ENCODE measurements at regions not wholly inside any gene's neighbourhood (a gene's known extent, or its start where the extent isn't known, plus 50 kb on each side); places are given as distances from the start of the nearest gene placed in this dataset.

DNA sequence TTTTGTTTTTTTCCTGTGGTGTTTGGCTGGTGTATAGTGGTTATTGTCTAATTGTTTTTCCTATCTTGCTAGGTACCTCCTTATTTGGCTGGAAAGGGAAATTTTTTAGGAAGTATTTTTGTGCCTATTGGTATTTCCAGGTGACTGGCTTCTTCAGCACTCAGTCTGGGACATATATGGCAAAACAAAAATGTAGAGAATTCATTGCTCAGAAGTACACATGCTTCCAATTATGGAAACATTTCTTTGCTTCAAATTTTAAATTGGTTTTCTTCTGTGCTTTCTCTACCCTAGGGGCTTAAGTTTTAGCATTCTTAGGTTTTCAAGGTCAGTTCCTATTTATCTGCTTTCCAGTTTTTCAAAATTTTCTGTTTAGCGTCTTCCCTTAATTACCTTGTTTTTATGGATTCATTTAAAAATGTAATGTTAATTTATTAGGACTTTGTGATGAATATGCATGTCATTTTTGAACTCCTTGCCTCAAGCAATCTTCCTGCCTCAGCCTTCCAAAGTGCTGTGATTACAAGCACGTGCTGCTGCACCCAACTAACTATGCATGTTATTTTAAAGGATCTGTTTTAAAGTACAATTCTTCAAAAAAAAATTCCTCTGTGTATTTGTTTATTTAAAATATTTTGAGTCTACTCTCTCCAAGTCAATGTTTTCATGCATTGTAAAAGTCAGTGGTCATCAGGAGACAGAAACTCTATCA lies 231.9 kb upstream of the DPPA4 start:
- H3K4me3 ChIP-seq (ENCODE audit: control insufficient read depth, low read depth, low read length), result no peak overlapping the region
- no peak for DNase-seq (ENCODE audit: low read depth)
- no peak for TF ChIP-seq CTCF (IDR thresholded peaks at IDR 0.05; ENCODE audit: control insufficient read depth, insufficient read depth, low read depth, low read length, missing control alignments)

- H3K4me3 ChIP-seq (ENCODE audit: control insufficient read depth, low read depth, low read length), result no peak overlapping the region
- no peak for DNase-seq (ENCODE audit: low read depth)
- TF ChIP-seq CTCF (IDR thresholded peaks at IDR 0.05; ENCODE audit: control insufficient read depth, insufficient read depth, low read depth, low read length, missing control alignments), result no peak
Observed at GRCh38 chr3:109570408-109570807, 233.1 kb upstream of the DPPA4 start.

- no peak overlapping the region for H3K4me3 ChIP-seq (ENCODE audit: control insufficient read depth, low read depth, low read length)
- no peak for DNase-seq (ENCODE audit: low read depth)
- TF ChIP-seq CTCF (IDR thresholded peaks at IDR 0.05; ENCODE audit: control insufficient read depth, insufficient read depth, low read depth, low read length, missing control alignments), result no peak
Observed at GRCh38 chr3:109572301-109572700, 235.0 kb upstream of the DPPA4 start.

GRCh38 chr3:109596991-109597390 lies 259.6 kb upstream of the DPPA4 start:
- DNase-seq (ENCODE audit: low read depth), result no peak
- no peak overlapping the region for H3K4me3 ChIP-seq (ENCODE audit: control insufficient read depth, low read depth, low read length)
- TF ChIP-seq CTCF (IDR thresholded peaks at IDR 0.05; ENCODE audit: control insufficient read depth, insufficient read depth, low read depth, low read length, missing control alignments), result no peak

DNA sequence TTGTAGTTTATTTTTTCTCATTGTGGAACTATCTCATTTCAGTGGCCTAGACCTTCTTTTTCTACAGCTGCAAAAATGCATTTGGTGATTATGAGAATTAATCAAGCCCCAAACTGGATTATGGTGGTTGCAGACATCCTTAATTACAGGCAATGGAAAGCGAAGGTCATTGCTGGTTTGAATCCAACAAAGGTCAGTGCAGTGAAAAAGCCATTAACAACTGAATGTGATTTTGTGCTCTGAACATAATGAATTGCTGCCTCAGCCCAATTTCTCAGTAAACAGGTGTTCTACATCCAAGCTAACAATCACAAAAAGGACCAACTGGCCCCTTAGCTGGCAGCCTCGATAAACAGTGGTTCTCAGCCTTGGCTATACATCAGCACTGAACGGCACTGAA lies 260.1 kb upstream of the DPPA4 start:
- no peak overlapping the region for H3K4me3 ChIP-seq (ENCODE audit: control insufficient read depth, low read depth, low read length)
- TF ChIP-seq CTCF (IDR thresholded peaks at IDR 0.05; ENCODE audit: control insufficient read depth, insufficient read depth, low read depth, low read length, missing control alignments), result no peak
- no peak for DNase-seq (ENCODE audit: low read depth)

DNA sequence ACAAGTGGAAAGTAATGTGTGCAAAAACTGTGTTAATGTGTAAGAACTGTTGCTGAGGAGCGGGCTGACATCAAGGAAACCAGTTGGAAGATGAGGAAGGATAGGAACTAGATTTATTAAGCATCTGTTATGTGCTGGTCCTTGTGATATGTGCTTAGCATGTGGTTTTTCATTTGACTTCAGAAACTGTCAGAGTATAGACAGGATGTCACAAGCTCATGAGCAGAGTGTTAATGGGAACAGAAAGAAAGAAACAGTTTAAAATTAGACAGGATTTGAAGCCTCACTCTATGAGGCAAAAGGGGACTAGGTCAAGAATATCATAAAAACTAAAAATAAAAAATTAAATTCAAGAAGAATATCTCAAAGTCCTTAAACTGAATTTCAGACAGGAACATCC lies 270.6 kb upstream of the DPPA4 start:
- DNase-seq (ENCODE audit: low read depth), result no peak
- TF ChIP-seq CTCF (IDR thresholded peaks at IDR 0.05; ENCODE audit: control insufficient read depth, insufficient read depth, low read depth, low read length, missing control alignments), result no peak
- H3K4me3 ChIP-seq (ENCODE audit: control insufficient read depth, low read depth, low read length), result no peak overlapping the region
